ENCODE measurements at regions not wholly inside any gene's neighbourhood (a gene's known extent, or its start where the extent isn't known, plus 50 kb on each side); places are given as distances from the start of the nearest gene placed in this dataset.

DNA sequence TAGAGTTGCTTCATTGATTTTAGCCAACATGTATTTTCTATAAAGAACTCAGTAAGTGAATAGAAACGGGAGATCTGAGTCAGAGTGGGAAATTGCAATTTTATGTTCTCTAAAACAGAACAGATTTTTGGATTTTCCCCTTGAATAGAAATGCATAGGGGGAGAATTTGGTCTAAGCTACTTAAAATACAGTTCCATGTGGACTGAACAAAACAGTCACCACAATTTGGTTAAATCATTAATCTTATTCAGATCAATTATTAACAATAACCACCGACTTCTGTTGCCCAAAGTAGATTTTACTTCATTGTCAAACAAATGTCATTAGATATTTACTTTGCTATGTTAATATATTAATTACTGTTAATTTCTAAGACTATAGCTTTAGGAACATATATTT, 107.7 kb downstream of the SCG2 start:
- TF ChIP-seq, protein P1, sequence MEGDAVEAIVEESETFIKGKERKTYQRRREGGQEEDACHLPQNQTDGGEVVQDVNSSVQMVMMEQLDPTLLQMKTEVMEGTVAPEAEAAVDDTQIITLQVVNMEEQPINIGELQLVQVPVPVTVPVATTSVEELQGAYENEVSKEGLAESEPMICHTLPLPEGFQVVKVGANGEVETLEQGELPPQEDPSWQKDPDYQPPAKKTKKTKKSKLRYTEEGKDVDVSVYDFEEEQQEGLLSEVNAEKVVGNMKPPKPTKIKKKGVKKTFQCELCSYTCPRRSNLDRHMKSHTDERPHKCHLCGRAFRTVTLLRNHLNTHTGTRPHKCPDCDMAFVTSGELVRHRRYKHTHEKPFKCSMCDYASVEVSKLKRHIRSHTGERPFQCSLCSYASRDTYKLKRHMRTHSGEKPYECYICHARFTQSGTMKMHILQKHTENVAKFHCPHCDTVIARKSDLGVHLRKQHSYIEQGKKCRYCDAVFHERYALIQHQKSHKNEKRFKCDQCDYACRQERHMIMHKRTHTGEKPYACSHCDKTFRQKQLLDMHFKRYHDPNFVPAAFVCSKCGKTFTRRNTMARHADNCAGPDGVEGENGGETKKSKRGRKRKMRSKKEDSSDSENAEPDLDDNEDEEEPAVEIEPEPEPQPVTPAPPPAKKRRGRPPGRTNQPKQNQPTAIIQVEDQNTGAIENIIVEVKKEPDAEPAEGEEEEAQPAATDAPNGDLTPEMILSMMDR (IDR thresholded peaks at IDR 0.05), result no peak
- TF ChIP-seq POLR2A (IDR thresholded peaks at IDR 0.05), result no peak
